ENCODE measurements at regions not wholly inside any gene's neighbourhood (a gene's known extent, or its start where the extent isn't known, plus 50 kb on each side); places are given as distances from the start of the nearest gene placed in this dataset.
A peak's percentile ranks its signal among the peaks of the same experiment; 100 is the strongest.
"Not testable (repeated sequence)": the region's sequence is repeated elsewhere in the genome, so short reads cannot be mapped to it uniquely, and the experiment has no call there.

DNA sequence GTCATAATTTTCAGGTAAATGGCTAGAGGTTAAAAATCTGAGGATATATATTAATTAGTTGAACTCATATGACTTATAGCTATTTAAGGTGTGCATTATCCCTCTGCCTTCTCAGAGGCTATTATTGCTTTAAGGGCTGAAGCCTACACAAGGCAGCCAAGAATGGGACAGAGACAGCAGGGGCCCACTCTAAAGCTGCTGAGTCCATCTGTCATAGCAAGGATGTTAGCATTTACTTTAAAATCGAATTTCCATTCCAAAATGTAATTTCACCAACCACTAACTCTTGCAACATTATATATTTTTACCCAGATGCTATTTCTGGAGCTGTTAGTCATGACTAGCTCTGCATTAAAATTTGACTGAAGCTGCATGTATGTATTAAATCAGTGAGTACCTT, 236.3 kb upstream of the FSIP2 start:
- no peaks in the 10 kb centered on the region for H3K4me1 ChIP-seq (ENCODE audit: control insufficient read depth, insufficient read depth, low read length)
- peaks cover 29% of the 10 kb centered on the region for H3K9me3 ChIP-seq (ENCODE audit: control insufficient read depth, low read length)
- no peaks in the 10 kb centered on the region for H3K36me3 ChIP-seq (ENCODE audit: control insufficient read depth, insufficient read depth, low read length, severe bottlenecking)
- H3K9ac ChIP-seq (ENCODE audit: low read length) = no peak overlapping the region
- no peak overlapping the region for H3K4me3 ChIP-seq (ENCODE audit: low read length)
- no peaks in the 10 kb centered on the region for H3K27me3 ChIP-seq (replicated peaks; ENCODE audit: control insufficient read depth, insufficient read depth, low read length)
- peak; percentile 37 for DNase-seq (ENCODE audit: low read depth)

GRCh38 chr2:185507719-185508118, 230.9 kb upstream of the FSIP2 start:
- Histone ChIP-seq H3K27me3 (replicated peaks; ENCODE audit: control insufficient read depth, insufficient read depth, low read length) (no peaks in the 10 kb centered on the region), H3K9ac (ENCODE audit: low read length) (no peak overlapping the region), H3K9me3 (ENCODE audit: control insufficient read depth, low read length) (peaks cover 65% of the 10 kb centered on the region), H3K36me3 (ENCODE audit: control insufficient read depth, insufficient read depth, low read length, severe bottlenecking) (no peaks in the 10 kb centered on the region), H3K4me3 (ENCODE audit: low read length) (no peak overlapping the region), H3K4me1 (ENCODE audit: control insufficient read depth, insufficient read depth, low read length) (no peaks in the 10 kb centered on the region)
- DNase-seq (ENCODE audit: low read depth) = peak; percentile 5

- H3K4me1 ChIP-seq (ENCODE audit: control insufficient read depth, insufficient read depth, low read length) = no peaks in the 10 kb centered on the region
- no peak for DNase-seq (ENCODE audit: low read depth)
- H3K9me3 ChIP-seq (ENCODE audit: control insufficient read depth, low read length) = peaks cover 58% of the 10 kb centered on the region
- H3K4me3 ChIP-seq (ENCODE audit: low read length) = peak overlapping the region; percentile 37
- no peaks in the 10 kb centered on the region for H3K36me3 ChIP-seq (ENCODE audit: control insufficient read depth, insufficient read depth, low read length, severe bottlenecking)
- H3K9ac ChIP-seq (ENCODE audit: low read length) = no peak overlapping the region
- no peaks in the 10 kb centered on the region for H3K27me3 ChIP-seq (replicated peaks; ENCODE audit: control insufficient read depth, insufficient read depth, low read length)
Observed at GRCh38 chr2:185510060-185510459, 228.5 kb upstream of the FSIP2 start.

DNA sequence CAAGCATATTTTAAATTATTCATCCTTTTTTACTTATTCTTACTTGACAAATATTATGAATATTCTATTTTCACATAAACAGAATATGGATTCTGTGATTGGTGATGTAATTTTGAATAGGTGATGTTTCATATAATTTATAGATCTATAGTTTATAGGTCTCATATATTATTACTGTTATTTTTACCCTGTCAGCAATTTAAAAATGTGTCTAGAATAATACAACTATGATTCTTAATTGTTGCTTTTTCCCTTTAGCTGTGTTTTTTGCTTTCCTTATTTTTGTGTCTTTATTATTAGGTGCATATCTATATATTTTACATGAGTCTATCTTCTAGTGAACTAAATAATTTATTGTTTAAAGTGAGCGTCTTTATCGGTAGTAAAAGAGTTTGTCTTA, 226.7 kb upstream of the FSIP2 start:
- Histone ChIP-seq H3K4me1 (ENCODE audit: control insufficient read depth, insufficient read depth, low read length) (no peaks in the 10 kb centered on the region), H3K27me3 (replicated peaks; ENCODE audit: control insufficient read depth, insufficient read depth, low read length) (no peaks in the 10 kb centered on the region), H3K9me3 (ENCODE audit: control insufficient read depth, low read length) (peaks cover 61% of the 10 kb centered on the region), H3K36me3 (ENCODE audit: control insufficient read depth, insufficient read depth, low read length, severe bottlenecking) (no peaks in the 10 kb centered on the region), H3K4me3 (ENCODE audit: low read length) (no peak overlapping the region), H3K9ac (ENCODE audit: low read length) (no peak overlapping the region)
- DNase-seq (ENCODE audit: low read depth) = no peak

GRCh38 chr2:185522472-185522871, 216.1 kb upstream of the FSIP2 start:
- no peak overlapping the region for H3K4me3 ChIP-seq (ENCODE audit: low read length)
- DNase-seq (ENCODE audit: low read depth) = no peak
- H3K9ac ChIP-seq (ENCODE audit: low read length) = no peak overlapping the region
- no peaks in the 10 kb centered on the region for H3K27me3 ChIP-seq (replicated peaks; ENCODE audit: control insufficient read depth, insufficient read depth, low read length)
- no peaks in the 10 kb centered on the region for H3K36me3 ChIP-seq (ENCODE audit: control insufficient read depth, insufficient read depth, low read length, severe bottlenecking)
- peaks cover 3% of the 10 kb centered on the region for H3K9me3 ChIP-seq (ENCODE audit: control insufficient read depth, low read length)
- no peaks in the 10 kb centered on the region for H3K4me1 ChIP-seq (ENCODE audit: control insufficient read depth, insufficient read depth, low read length)

DNA sequence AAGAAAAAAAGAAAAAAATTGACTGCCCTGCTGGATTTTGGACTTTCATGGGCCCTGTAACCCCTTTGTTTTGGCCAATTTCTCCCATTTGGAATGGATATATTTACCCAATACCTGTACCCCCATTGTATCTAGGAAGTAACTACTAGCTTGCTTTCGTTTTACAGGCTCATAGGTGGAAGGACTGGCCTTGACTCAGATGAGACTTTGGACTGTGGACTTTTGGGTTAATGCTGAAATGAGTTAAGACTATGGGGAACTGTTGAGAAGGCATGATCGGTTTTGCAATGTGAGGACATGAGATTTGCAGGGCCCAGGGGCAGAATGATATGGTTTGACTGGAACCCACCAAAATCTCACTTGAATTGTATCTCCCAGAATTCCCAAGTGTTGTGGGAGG, 214.4 kb upstream of the FSIP2 start:
- H3K36me3 ChIP-seq (ENCODE audit: control insufficient read depth, insufficient read depth, low read length, severe bottlenecking) = not testable (repeated sequence)

GRCh38 chr2:185526161-185526560, 212.4 kb upstream of the FSIP2 start:
- H3K9me3 ChIP-seq (ENCODE audit: control insufficient read depth, low read length) = no peaks in the 10 kb centered on the region
- DNase-seq (ENCODE audit: low read depth) = no peak
- H3K27me3 ChIP-seq (replicated peaks; ENCODE audit: control insufficient read depth, insufficient read depth, low read length) = no peaks in the 10 kb centered on the region
- H3K36me3 ChIP-seq (ENCODE audit: control insufficient read depth, insufficient read depth, low read length, severe bottlenecking) = no peaks in the 10 kb centered on the region
- H3K4me3 ChIP-seq (ENCODE audit: low read length) = no peak overlapping the region
- H3K4me1 ChIP-seq (ENCODE audit: control insufficient read depth, insufficient read depth, low read length) = no peaks in the 10 kb centered on the region
- no peak overlapping the region for H3K9ac ChIP-seq (ENCODE audit: low read length)

More for the DNA sequence above, 214.4 kb upstream of the FSIP2 start:
- not testable (repeated sequence) for H3K4me3 ChIP-seq (ENCODE audit: low read length); H3K9ac ChIP-seq (ENCODE audit: low read length); H3K27me3 ChIP-seq (replicated peaks; ENCODE audit: control insufficient read depth, insufficient read depth, low read length); H3K9me3 ChIP-seq (ENCODE audit: control insufficient read depth, low read length); DNase-seq (ENCODE audit: low read depth); H3K4me1 ChIP-seq (ENCODE audit: control insufficient read depth, insufficient read depth, low read length)

DNA sequence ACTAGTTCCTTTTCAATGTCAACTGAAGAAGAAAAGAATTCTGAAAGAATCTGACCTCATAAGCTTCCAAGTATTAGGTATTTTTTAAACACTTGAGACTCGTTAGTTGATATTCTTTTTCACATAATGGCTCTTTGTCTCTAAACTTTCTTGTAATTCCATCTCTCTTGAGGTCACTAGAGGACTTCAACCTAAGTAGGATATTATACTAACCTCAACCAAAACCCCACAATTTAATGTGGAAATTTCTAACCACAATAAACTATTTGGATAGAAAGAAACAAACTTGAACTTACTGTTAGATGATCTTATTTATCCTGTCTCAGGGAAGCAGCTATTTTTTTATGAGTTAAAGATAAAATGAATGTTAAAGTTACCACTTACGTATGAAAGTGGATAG, 206.9 kb upstream of the FSIP2 start:
- no peaks in the 10 kb centered on the region for H3K4me1 ChIP-seq (ENCODE audit: control insufficient read depth, insufficient read depth, low read length)
- no peak for DNase-seq (ENCODE audit: low read depth)

DNA sequence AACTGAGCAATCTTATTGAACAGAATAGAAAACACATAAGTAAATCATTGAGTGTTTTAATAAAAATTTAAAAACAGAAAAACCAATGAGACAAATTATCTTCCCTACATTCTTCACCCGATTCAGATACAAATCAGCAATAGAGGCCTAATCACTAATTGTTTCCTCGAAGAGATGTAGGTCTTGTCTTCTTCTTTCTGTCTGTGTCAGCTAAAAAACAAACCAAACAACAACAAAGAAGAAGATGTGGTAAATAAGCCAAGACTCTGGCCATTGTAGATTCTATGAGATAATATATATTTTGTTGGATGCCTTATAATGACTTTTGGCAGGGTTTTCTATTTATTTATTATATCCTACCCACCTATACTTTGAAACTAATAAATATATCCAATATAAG, 200.9 kb upstream of the FSIP2 start:
- no peak for DNase-seq (ENCODE audit: low read depth)
- H3K9ac ChIP-seq (ENCODE audit: low read length) = no peak overlapping the region
- no peaks in the 10 kb centered on the region for H3K4me1 ChIP-seq (ENCODE audit: control insufficient read depth, insufficient read depth, low read length)
- no peaks in the 10 kb centered on the region for H3K36me3 ChIP-seq (ENCODE audit: control insufficient read depth, insufficient read depth, low read length, severe bottlenecking)
- H3K4me3 ChIP-seq (ENCODE audit: low read length) = no peak overlapping the region
- H3K27me3 ChIP-seq (replicated peaks; ENCODE audit: control insufficient read depth, insufficient read depth, low read length) = no peaks in the 10 kb centered on the region
- no peaks in the 10 kb centered on the region for H3K9me3 ChIP-seq (ENCODE audit: control insufficient read depth, low read length)

More for the DNA sequence above, 206.9 kb upstream of the FSIP2 start:
- H3K9me3 ChIP-seq (ENCODE audit: control insufficient read depth, low read length) = no peaks in the 10 kb centered on the region
- no peaks in the 10 kb centered on the region for H3K27me3 ChIP-seq (replicated peaks; ENCODE audit: control insufficient read depth, insufficient read depth, low read length)
- H3K9ac ChIP-seq (ENCODE audit: low read length) = no peak overlapping the region
- H3K36me3 ChIP-seq (ENCODE audit: control insufficient read depth, insufficient read depth, low read length, severe bottlenecking) = no peaks in the 10 kb centered on the region
- no peak overlapping the region for H3K4me3 ChIP-seq (ENCODE audit: low read length)

GRCh38 chr2:185567196-185567595, 171.4 kb upstream of the FSIP2 start:
- H3K4me3 ChIP-seq (ENCODE audit: low read length) = no peak overlapping the region
- H3K9me3 ChIP-seq (ENCODE audit: control insufficient read depth, low read length) = no peaks in the 10 kb centered on the region
- no peak overlapping the region for H3K9ac ChIP-seq (ENCODE audit: low read length)
- no peaks in the 10 kb centered on the region for H3K4me1 ChIP-seq (ENCODE audit: control insufficient read depth, insufficient read depth, low read length)
- no peaks in the 10 kb centered on the region for H3K36me3 ChIP-seq (ENCODE audit: control insufficient read depth, insufficient read depth, low read length, severe bottlenecking)
- no peak for DNase-seq (ENCODE audit: low read depth)
- no peaks in the 10 kb centered on the region for H3K27me3 ChIP-seq (replicated peaks; ENCODE audit: control insufficient read depth, insufficient read depth, low read length)

- H3K36me3 ChIP-seq (ENCODE audit: control insufficient read depth, insufficient read depth, low read length, severe bottlenecking) = no peaks in the 10 kb centered on the region
- no peaks in the 10 kb centered on the region for H3K27me3 ChIP-seq (replicated peaks; ENCODE audit: control insufficient read depth, insufficient read depth, low read length)
- no peak overlapping the region for H3K9ac ChIP-seq (ENCODE audit: low read length)
- H3K4me3 ChIP-seq (ENCODE audit: low read length) = no peak overlapping the region
- no peak for DNase-seq (ENCODE audit: low read depth)
- no peaks in the 10 kb centered on the region for H3K4me1 ChIP-seq (ENCODE audit: control insufficient read depth, insufficient read depth, low read length)
- H3K9me3 ChIP-seq (ENCODE audit: control insufficient read depth, low read length) = no peaks in the 10 kb centered on the region
Observed at GRCh38 chr2:185567940-185568339, 170.7 kb upstream of the FSIP2 start.

- Histone ChIP-seq H3K9me3 (ENCODE audit: control insufficient read depth, low read length) (no peaks in the 10 kb centered on the region), H3K9ac (ENCODE audit: low read length) (no peak overlapping the region), H3K27me3 (replicated peaks; ENCODE audit: control insufficient read depth, insufficient read depth, low read length) (no peaks in the 10 kb centered on the region), H3K36me3 (ENCODE audit: control insufficient read depth, insufficient read depth, low read length, severe bottlenecking) (no peaks in the 10 kb centered on the region), H3K4me3 (ENCODE audit: low read length) (no peak overlapping the region), H3K4me1 (ENCODE audit: control insufficient read depth, insufficient read depth, low read length) (no peaks in the 10 kb centered on the region)
- no peak for DNase-seq (ENCODE audit: low read depth)
Observed at GRCh38 chr2:185578322-185578721, 160.3 kb upstream of the FSIP2 start.
